Glutamatergic neuron (in vitro differentiated cells): ENCODE measurements at regions not wholly inside any gene's neighbourhood (a gene's known extent, or its start where the extent isn't known, plus 50 kb on each side); places are given as distances from the start of the nearest gene placed in this dataset.

Experiments
- DNase-seq: peaks from one replicate; pipeline ENCODE4 v3.0.0; 2022
- H3K27ac Mint-ChIP-seq: one replicate; pipeline ENCODE4 v1.8.0; 2020; ENCODE audit warnings: mild to moderate bottlenecking, mixed read lengths, inconsistent platforms; ENCODE audit not compliant: unreplicated experiment
- H3K27me3 Mint-ChIP-seq: one replicate; pipeline ENCODE4 v1.8.0; 2020; ENCODE audit warnings: mild to moderate bottlenecking, moderate library complexity, mixed read lengths, inconsistent platforms; ENCODE audit not compliant: unreplicated experiment
- H3K36me3 Mint-ChIP-seq: one replicate; pipeline ENCODE4 v1.8.0; 2020; ENCODE audit warnings: mild to moderate bottlenecking, mixed read lengths, inconsistent platforms; ENCODE audit not compliant: unreplicated experiment
- H3K4me1 Mint-ChIP-seq: one replicate; pipeline ENCODE4 v1.8.0; 2020; ENCODE audit warnings: mild to moderate bottlenecking, low read depth, mixed read lengths, inconsistent platforms; ENCODE audit not compliant: unreplicated experiment
- H3K4me3 Mint-ChIP-seq: one replicate; pipeline ENCODE4 v1.8.0; 2020; ENCODE audit warnings: mild to moderate bottlenecking, mixed read lengths, inconsistent platforms; ENCODE audit not compliant: unreplicated experiment
- H3K9me3 Mint-ChIP-seq: one replicate; pipeline ENCODE4 v1.8.0; 2020; ENCODE audit warnings: mild to moderate bottlenecking, moderate library complexity, mixed read lengths, inconsistent platforms; ENCODE audit not compliant: unreplicated experiment
- CTCF ChIP-seq: fragments of 200-600 bp; sonication (generic); IDR thresholded peaks from one replicate; pipeline ENCODE4 v1.5.0; 2021; ENCODE audit not compliant: partially characterized antibody, unreplicated experiment

DNA sequence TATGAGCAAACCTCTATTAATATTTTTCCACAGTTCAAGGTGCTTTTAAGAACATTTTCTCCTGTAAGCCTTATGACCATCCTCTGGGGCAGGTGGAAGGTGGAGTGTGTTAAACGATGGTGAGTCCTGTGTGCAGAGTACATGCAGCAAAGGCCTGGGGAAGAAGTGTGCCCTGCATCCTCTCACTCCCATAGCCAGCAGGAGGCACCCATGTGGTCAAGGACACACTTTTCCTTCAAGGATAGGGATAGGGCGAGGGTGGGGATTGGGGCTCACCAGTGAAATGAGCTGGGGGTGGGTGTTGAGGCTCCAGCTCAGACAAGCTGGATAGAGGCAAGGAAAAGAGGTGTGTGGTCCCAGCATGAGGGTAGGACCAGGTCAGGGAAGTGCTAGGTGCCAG lies 120.8 kb upstream of the KCNE2 start:
- no peak overlapping the region for H3K4me3 Mint-ChIP-seq
- no peak for DNase-seq
- peaks cover 10% of the 10 kb centered on the region for H3K36me3 Mint-ChIP-seq
- peaks cover 7% of the 10 kb centered on the region for H3K9me3 Mint-ChIP-seq
- H3K27ac Mint-ChIP-seq: no peak overlapping the region
- no peak for TF ChIP-seq CTCF
- H3K27me3 Mint-ChIP-seq: peaks cover 4% of the 10 kb centered on the region
- H3K4me1 Mint-ChIP-seq: peaks cover 9% of the 10 kb centered on the region

GRCh38 chr21:34243562-34243961 lies 120.2 kb upstream of the KCNE2 start:
- Mint-ChIP-seq H3K4me3 (no peak overlapping the region), H3K36me3 (peaks cover 15% of the 10 kb centered on the region), H3K4me1 (peaks cover 9% of the 10 kb centered on the region), H3K27me3 (peaks cover 4% of the 10 kb centered on the region), H3K27ac (no peak overlapping the region), H3K9me3 (peaks cover 7% of the 10 kb centered on the region)
- DNase-seq: no peak
- TF ChIP-seq CTCF: no peak

GRCh38 chr21:34252751-34253150 lies 111.1 kb upstream of the KCNE2 start:
- Mint-ChIP-seq H3K9me3 (peaks cover 3% of the 10 kb centered on the region), H3K27ac (no peak overlapping the region), H3K4me1 (no peaks in the 10 kb centered on the region), H3K36me3 (peaks cover 21% of the 10 kb centered on the region), H3K27me3 (no peaks in the 10 kb centered on the region), H3K4me3 (no peak overlapping the region)
- no peak for DNase-seq
- TF ChIP-seq CTCF: no peak

DNA sequence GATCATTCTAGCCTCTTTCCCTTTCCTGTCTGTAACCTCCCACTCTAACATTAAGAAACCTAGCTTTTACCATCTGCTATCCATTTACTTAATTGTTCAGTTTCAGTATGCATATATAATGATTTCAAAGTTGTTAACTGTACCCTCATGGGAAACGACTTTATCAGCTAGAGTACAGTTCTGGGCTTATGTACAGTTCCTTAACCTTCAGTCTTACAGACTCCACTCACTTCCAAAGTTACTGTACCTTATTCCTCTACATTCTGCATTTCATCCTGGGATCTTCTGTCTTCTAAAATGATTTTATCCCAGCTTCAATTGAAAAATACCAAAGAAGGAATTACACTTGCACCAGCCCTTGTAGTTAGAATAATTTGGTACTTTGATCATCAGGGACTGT lies 108.7 kb upstream of the KCNE2 start:
- Mint-ChIP-seq H3K27me3 (no peaks in the 10 kb centered on the region), H3K9me3 (peaks cover 3% of the 10 kb centered on the region), H3K27ac (no peak overlapping the region), H3K4me1 (no peaks in the 10 kb centered on the region), H3K4me3 (no peak overlapping the region), H3K36me3 (peaks cover 14% of the 10 kb centered on the region)
- TF ChIP-seq CTCF: no peak
- DNase-seq: no peak

DNA sequence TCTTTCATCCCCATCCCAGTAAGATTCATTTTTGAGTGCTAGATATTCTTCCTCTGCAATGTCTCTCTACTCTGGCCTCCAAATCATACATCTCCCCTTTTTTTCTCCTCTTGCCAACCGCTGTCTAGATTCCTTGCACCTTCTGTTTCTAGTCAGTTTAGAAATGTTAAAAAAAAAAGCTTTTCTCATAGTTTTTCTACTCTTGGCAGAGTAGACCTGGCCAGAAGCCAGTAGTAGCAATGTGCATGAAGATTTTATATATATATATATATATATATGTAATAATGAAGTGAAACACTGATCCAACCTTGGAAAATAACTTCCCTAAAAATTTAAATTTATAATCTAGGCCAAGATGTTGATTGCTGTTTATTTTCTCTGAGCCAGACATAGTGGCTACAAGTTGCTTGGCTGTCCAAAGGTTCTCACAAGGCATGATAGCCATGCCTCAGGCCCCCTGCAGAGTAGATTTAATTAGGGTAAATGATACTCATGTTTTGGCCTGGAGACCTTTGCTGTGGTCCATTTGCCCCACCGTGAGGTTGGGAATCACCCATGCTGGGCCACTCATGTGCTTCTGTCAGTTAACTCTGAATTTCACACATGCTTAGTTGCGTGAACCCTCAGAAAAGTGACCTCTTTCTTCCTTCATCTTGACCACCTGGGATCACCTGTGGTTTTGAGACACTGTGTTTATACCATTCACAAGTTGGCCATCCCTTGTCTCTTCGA lies 103.4 kb upstream of the KCNE2 start:
- Mint-ChIP-seq H3K27me3 (no peaks in the 10 kb centered on the region), H3K36me3 (peaks cover 15% of the 10 kb centered on the region), H3K4me3 (no peak overlapping the region), H3K27ac (no peak overlapping the region), H3K4me1 (no peaks in the 10 kb centered on the region), H3K9me3 (peaks cover 6% of the 10 kb centered on the region)
- no peak for TF ChIP-seq CTCF
- DNase-seq: no peak
